Vagina (tissue), 2 donors: ENCODE measurements at regions not wholly inside any gene's neighbourhood (a gene's known extent, or its start where the extent isn't known, plus 50 kb on each side); places are given as distances from the start of the nearest gene placed in this dataset.

ENCODE experiments used
- POLR2A ChIP-seq, 2 donors: fragments of 450-650 bp; IDR thresholded peaks; one replicate each; pipeline ENCODE4 v1.6.1; 2017; ENCODE audit warnings: antibody characterized with exemption in 2 of 2, mild to moderate bottlenecking in 2 of 2, moderate library complexity in 2 of 2
- POLR2AphosphoS5 ChIP-seq, 2 donors: sonication (generic); formaldehyde crosslinking; IDR thresholded peaks; one replicate each; pipeline ENCODE4 v1.9.0; 2017; ENCODE audit warnings: antibody characterized with exemption in 2 of 2, mild to moderate bottlenecking in 2 of 2, low read depth in 1 of 2; ENCODE audit not compliant: insufficient read depth in 1 of 2
- TF ChIP-seq, protein P1 (sequence below), 3 experiments: fragments of 450-650 bp in 2 of 3; fragments of 200-600 bp in 1 of 3; sonication (generic) in 1 of 3; IDR thresholded peaks; one replicate each; pipeline ENCODE4 v1.5.1; 2017 to 2019; ENCODE audit warnings: antibody characterized with exemption in 3 of 3, mild to moderate bottlenecking in 2 of 3, moderate library complexity in 2 of 3

DNA sequence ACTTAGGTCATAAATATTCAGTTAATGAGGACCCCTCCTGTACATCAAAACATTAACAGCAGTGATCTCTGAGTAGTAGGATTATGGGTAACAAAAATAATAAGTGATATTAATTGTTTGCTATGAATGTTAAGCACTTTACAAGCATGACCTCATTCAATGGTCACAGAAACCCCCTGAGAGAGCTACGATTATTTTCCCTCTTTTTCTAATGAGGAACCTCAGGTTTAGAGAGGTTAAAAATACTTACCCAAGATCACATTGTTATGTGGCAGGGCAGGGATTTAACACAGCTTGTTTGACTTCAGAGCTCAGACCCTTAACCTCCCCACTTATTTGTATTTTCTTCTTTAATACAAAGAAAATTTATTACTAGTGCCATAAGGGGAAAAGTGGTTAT, 228.2 kb downstream of the TBL1XR1 start:
- TF ChIP-seq, protein P1, sequence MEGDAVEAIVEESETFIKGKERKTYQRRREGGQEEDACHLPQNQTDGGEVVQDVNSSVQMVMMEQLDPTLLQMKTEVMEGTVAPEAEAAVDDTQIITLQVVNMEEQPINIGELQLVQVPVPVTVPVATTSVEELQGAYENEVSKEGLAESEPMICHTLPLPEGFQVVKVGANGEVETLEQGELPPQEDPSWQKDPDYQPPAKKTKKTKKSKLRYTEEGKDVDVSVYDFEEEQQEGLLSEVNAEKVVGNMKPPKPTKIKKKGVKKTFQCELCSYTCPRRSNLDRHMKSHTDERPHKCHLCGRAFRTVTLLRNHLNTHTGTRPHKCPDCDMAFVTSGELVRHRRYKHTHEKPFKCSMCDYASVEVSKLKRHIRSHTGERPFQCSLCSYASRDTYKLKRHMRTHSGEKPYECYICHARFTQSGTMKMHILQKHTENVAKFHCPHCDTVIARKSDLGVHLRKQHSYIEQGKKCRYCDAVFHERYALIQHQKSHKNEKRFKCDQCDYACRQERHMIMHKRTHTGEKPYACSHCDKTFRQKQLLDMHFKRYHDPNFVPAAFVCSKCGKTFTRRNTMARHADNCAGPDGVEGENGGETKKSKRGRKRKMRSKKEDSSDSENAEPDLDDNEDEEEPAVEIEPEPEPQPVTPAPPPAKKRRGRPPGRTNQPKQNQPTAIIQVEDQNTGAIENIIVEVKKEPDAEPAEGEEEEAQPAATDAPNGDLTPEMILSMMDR (IDR thresholded peaks at IDR 0.05): no peak
- TF ChIP-seq POLR2AphosphoS5 (IDR thresholded peaks at IDR 0.05; ENCODE audit: insufficient read depth in 1 of 2, low read depth in 1 of 2): no peak
- no peak for TF ChIP-seq POLR2A (IDR thresholded peaks at IDR 0.05)
